ENCODE measurements at regions not wholly inside any gene's neighbourhood (a gene's known extent, or its start where the extent isn't known, plus 50 kb on each side); places are given as distances from the start of the nearest gene placed in this dataset.

DNA sequence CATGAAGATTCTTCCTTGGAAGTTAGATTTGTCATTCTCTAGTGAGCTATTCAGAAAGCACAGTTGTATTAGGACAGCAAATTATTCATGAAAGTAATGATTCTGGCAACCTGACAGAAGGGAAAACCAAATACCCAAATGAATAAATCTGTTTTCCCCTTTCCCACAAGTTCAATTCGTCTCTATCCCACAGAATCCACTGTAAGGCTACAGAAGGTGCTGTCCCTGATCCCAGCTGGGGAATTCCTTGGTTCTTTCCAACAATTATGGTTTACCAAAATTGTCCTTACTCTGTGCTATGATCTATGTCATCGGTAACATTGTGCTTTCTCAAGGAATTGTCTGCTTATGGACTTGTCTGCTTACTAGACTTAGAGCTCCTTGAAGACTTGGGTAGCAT lies 104.2 kb downstream of the FASLG start:
- TF ChIP-seq, protein P1, sequence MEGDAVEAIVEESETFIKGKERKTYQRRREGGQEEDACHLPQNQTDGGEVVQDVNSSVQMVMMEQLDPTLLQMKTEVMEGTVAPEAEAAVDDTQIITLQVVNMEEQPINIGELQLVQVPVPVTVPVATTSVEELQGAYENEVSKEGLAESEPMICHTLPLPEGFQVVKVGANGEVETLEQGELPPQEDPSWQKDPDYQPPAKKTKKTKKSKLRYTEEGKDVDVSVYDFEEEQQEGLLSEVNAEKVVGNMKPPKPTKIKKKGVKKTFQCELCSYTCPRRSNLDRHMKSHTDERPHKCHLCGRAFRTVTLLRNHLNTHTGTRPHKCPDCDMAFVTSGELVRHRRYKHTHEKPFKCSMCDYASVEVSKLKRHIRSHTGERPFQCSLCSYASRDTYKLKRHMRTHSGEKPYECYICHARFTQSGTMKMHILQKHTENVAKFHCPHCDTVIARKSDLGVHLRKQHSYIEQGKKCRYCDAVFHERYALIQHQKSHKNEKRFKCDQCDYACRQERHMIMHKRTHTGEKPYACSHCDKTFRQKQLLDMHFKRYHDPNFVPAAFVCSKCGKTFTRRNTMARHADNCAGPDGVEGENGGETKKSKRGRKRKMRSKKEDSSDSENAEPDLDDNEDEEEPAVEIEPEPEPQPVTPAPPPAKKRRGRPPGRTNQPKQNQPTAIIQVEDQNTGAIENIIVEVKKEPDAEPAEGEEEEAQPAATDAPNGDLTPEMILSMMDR (IDR thresholded peaks at IDR 0.05; ENCODE audit: low read length) = no peak
- TF ChIP-seq EZH2phosphoT487 (IDR thresholded peaks at IDR 0.05; ENCODE audit: low read length) = no peak
- no peak for TF ChIP-seq EZH2 (optimal IDR thresholded peaks at IDR 0.05; ENCODE audit: low read depth, low read length)

Data from MM.1S (cell line).